ENCODE measurements at regions not wholly inside any gene's neighbourhood (a gene's known extent, or its start where the extent isn't known, plus 50 kb on each side); places are given as distances from the start of the nearest gene placed in this dataset.

DNA sequence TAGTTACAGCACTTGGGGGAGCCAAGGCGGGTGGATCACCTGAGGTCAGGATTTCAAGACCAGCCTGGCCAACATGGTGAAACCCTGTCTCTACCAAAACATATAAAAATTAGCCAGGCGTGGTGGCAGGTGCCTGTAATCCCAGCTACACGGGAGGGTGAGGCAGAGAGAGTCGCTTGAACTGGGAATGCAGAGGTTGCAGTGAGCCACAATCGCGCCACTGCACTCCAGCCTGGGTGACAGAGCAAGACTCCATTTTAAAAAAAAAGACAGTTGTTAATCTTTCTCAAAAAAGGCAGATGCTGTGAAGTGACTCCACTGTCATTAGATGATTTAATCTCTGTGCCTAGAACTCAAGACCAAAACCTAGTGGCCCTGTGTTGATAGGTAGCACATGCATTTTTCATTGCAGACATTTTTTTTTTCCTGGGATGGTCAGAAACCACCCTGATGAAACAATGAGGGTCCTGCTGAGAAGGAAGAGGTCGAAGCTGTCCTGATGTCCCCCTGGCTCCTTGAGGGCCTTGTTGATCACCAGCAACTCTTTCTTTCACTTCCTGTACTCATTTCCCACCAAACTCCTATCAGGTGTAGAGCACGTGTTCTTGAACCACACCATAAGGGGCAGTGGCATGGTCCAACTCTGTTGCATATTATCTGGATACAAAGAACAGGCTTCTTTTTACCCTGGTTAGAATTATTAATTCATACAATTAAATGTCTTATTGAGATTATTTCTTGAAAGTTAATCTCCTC lies 382.2 kb downstream of the ICE1 start:
- peaks cover 0 to 2% (median 0%) of the 10 kb centered on the region in 5 donors for H3K9me3 ChIP-seq (ENCODE audit: control insufficient read depth in 5 of 5, low read length in 5 of 5)
- no peak overlapping the region for H3K27ac ChIP-seq (ENCODE audit: low read depth, low read length)

DNA sequence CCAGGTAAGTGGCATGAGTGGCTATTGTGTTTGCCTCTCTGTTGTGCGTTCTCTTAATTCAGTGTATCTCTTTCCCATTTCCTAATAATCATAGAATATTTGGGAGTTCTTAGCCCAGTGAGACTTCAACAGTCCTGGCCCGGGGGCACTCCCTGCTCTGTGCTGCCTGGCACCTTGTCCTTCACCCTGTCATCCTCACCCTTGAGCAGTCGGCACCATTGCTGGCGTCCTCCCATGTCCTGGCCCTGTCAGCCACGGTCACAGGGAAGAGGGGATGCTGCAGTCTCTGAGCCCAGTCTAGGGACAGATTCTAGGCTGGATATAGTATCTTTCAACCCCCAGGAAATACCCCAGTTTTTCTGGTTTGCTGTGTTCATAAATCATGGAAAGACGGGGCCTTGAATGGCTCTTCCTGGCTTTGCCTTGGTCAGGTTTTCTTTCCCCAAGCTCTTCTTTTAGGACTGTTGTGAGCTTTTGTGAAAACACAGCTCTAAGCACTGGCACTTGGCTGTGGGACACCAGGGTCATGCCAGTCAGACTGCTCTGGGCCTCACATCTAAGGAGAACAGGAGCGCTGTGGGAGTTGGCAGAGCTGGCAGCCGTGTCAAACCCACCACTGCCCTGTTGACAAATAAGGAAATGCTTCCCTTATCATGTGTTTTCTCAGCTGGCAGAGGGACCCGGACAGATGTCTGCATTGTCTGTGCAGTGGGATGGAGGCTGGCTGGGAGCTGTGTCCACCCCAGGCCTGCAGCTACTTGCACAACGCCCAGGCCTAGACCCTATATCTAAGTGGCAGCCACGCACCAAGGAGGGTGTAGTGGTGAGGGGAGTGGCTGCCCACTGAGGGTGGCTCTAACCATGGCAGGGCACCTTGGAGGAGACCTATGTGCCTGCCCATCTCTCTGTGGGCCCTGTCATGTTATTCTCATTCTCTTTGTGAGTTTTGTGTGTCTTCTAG lies 378.6 kb downstream of the ICE1 start:
- no peak overlapping the region for H3K4me3 ChIP-seq (ENCODE audit: low read depth in 1 of 5, low read length in 5 of 5)
- H3K27me3 ChIP-seq (ENCODE audit: control insufficient read depth in 5 of 5, insufficient read depth in 4 of 5, low read length in 5 of 5), result no peaks in the 10 kb centered on the region
- H3K4me1 ChIP-seq (ENCODE audit: control insufficient read depth in 5 of 5, insufficient read depth in 5 of 5, low read length in 5 of 5), result no peaks in the 10 kb centered on the region
- H3K36me3 ChIP-seq (ENCODE audit: control insufficient read depth in 5 of 5, insufficient read depth in 5 of 5, low read length in 5 of 5), result no peaks in the 10 kb centered on the region
- H3K9ac ChIP-seq (ENCODE audit: low read length in 5 of 5), result no peak overlapping the region
- H3K9me3 ChIP-seq (ENCODE audit: control insufficient read depth in 5 of 5, low read length in 5 of 5), result peaks cover 0 to 2% (median 0%) of the 10 kb centered on the region in 5 donors
- no peak overlapping the region for H3K27ac ChIP-seq (ENCODE audit: low read depth, low read length)

More for the DNA sequence above, 382.2 kb downstream of the ICE1 start:
- H3K4me1 ChIP-seq (ENCODE audit: control insufficient read depth in 5 of 5, insufficient read depth in 5 of 5, low read length in 5 of 5), result no peaks in the 10 kb centered on the region
- no peak overlapping the region for H3K4me3 ChIP-seq (ENCODE audit: low read depth in 1 of 5, low read length in 5 of 5)
- H3K27me3 ChIP-seq (ENCODE audit: control insufficient read depth in 5 of 5, insufficient read depth in 4 of 5, low read length in 5 of 5), result no peaks in the 10 kb centered on the region
- no peak overlapping the region for H3K9ac ChIP-seq (ENCODE audit: low read length in 5 of 5)
- no peaks in the 10 kb centered on the region for H3K36me3 ChIP-seq (ENCODE audit: control insufficient read depth in 5 of 5, insufficient read depth in 5 of 5, low read length in 5 of 5)

DNA sequence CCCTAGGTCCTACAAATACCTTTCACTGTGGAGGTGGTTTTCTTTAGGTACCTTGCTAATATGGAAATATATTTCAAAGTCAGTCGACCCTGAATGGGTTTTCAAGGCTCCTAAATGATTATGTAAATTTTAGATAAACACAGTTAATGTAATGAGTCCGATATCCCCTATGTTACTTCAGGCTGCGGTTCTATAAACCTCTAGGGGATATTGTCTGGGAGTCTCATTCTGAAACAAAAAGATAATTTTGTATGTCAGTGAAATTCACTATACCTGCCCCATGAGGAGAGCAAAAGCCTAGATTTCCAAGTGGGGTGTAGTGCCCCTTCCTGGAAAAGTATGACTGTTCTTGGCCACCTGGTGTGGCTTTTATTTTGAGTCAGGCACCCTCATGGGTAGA lies 377.3 kb downstream of the ICE1 start:
- Histone ChIP-seq H3K4me1 (ENCODE audit: control insufficient read depth in 5 of 5, insufficient read depth in 5 of 5, low read length in 5 of 5) (no peaks in the 10 kb centered on the region), H3K27me3 (ENCODE audit: control insufficient read depth in 5 of 5, insufficient read depth in 4 of 5, low read length in 5 of 5) (no peaks in the 10 kb centered on the region), H3K4me3 (ENCODE audit: low read depth in 1 of 5, low read length in 5 of 5) (no peak overlapping the region), H3K27ac (ENCODE audit: low read depth, low read length) (no peak overlapping the region), H3K9ac (ENCODE audit: low read length in 5 of 5) (no peak overlapping the region), H3K36me3 (ENCODE audit: control insufficient read depth in 5 of 5, insufficient read depth in 5 of 5, low read length in 5 of 5) (no peaks in the 10 kb centered on the region), H3K9me3 (ENCODE audit: control insufficient read depth in 5 of 5, low read length in 5 of 5) (peaks cover 0 to 2% (median 0%) of the 10 kb centered on the region in 5 donors)

DNA sequence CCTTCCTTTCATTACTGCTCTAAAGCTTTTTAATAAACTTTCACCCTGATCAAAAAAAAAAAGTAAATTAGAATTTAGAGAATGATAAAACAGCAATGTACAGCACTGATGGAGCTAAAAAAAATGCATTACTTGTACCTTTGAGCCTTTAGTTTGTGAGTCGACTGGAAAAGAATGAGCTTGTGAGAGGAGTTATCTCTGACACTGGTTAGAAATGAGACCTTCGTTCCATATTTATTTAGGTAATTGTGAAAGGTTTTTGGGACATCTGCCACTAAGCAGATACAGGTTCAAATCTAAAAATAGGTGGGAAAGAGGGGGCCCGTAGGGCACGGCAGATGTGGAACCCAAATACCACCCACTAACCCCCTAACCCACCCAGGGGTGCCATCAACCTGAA lies 376.8 kb downstream of the ICE1 start:
- H3K9me3 ChIP-seq (ENCODE audit: control insufficient read depth in 5 of 5, low read length in 5 of 5), result peaks cover 0 to 2% (median 0%) of the 10 kb centered on the region in 5 donors
- no peak overlapping the region for H3K9ac ChIP-seq (ENCODE audit: low read length in 5 of 5)
- H3K36me3 ChIP-seq (ENCODE audit: control insufficient read depth in 5 of 5, insufficient read depth in 5 of 5, low read length in 5 of 5), result no peaks in the 10 kb centered on the region
- no peak overlapping the region for H3K27ac ChIP-seq (ENCODE audit: low read depth, low read length)
- no peaks in the 10 kb centered on the region for H3K4me1 ChIP-seq (ENCODE audit: control insufficient read depth in 5 of 5, insufficient read depth in 5 of 5, low read length in 5 of 5)
- H3K27me3 ChIP-seq (ENCODE audit: control insufficient read depth in 5 of 5, insufficient read depth in 4 of 5, low read length in 5 of 5), result no peaks in the 10 kb centered on the region
- H3K4me3 ChIP-seq (ENCODE audit: low read depth in 1 of 5, low read length in 5 of 5), result no peak overlapping the region

DNA sequence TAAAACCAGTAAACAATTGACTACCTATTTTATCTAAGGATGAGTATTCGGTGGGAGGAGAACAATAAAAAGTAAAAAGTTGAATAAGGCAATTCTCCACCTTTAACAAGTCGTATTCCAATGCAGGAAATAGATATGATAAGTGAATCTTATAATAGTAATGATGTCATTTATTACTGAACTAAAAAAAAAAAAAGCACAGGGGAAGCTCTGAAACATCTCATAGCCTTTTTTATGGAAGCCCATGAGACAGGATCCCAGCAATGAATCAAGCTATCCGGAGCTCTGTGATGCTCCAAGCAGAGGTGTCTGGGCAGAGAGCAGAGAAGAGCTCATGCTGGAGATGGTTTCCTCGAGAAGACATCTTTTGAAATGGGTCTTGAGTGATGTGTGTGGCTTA lies 376.0 kb downstream of the ICE1 start:
- Histone ChIP-seq H3K9ac (ENCODE audit: low read length in 5 of 5) (no peak overlapping the region), H3K36me3 (ENCODE audit: control insufficient read depth in 5 of 5, insufficient read depth in 5 of 5, low read length in 5 of 5) (no peaks in the 10 kb centered on the region), H3K27me3 (ENCODE audit: control insufficient read depth in 5 of 5, insufficient read depth in 4 of 5, low read length in 5 of 5) (no peaks in the 10 kb centered on the region), H3K27ac (ENCODE audit: low read depth, low read length) (no peak overlapping the region), H3K4me3 (ENCODE audit: low read depth in 1 of 5, low read length in 5 of 5) (no peak overlapping the region), H3K4me1 (ENCODE audit: control insufficient read depth in 5 of 5, insufficient read depth in 5 of 5, low read length in 5 of 5) (no peaks in the 10 kb centered on the region), H3K9me3 (ENCODE audit: control insufficient read depth in 5 of 5, low read length in 5 of 5) (peaks cover 0 to 2% (median 0%) of the 10 kb centered on the region in 5 donors)

DNA sequence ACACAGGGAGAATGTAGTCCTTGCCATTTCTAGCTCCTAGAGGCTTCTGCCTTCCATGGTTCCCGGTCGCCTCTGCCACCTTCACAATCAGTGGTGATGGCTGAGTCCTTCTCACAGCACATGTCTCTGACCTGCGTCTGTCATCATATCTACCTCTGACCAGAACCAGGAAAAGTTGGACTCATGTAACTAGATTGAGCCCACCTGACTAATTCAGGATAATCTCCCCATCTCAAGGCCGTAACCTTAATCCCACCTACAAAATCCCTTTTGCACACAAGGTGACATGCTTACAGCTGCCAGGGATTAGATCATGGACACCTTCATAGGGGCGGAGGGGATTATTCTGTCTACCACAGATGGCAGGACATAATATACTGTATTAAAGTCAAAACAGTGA lies 375.6 kb downstream of the ICE1 start:
- no peaks in the 10 kb centered on the region for H3K36me3 ChIP-seq (ENCODE audit: control insufficient read depth in 5 of 5, insufficient read depth in 5 of 5, low read length in 5 of 5)
- no peak overlapping the region for H3K4me3 ChIP-seq (ENCODE audit: low read depth in 1 of 5, low read length in 5 of 5)

DNA sequence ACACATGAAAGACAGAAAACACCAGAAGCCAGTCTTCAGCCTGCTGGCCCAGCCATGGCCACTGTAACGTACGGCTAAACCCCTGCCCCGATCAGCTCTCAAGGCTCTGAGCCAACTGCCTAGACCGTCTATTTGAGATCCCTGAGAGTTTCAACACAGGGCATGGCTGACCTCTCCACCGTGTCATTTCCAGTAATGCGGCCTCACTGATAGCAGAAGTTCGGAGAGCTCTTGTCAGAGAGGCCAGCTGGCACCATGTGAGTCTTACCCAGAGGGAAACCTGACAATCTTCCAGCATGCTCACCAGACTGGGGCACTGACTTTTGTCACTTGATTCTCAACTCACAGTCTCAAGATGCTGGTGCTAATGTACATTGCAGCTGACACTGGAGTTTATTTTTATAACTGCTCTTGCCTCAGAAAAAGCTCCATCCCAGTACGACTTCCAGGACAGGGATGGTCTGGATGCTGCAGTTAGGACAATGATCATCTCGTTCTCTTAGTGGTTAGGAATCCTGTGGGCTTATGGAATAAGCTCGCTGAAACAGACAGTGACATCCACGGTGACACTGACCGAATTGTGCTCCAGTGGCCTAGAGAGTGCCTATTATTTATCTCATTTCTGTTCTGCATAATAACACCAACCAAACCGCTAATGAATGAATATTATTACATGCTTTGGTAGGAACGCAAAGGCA lies 372.7 kb downstream of the ICE1 start:
- Histone ChIP-seq H3K9ac (ENCODE audit: low read length in 5 of 5) (no peak overlapping the region), H3K27me3 (ENCODE audit: control insufficient read depth in 5 of 5, insufficient read depth in 4 of 5, low read length in 5 of 5) (no peaks in the 10 kb centered on the region), H3K27ac (ENCODE audit: low read depth, low read length) (no peak overlapping the region), H3K4me3 (ENCODE audit: low read depth in 1 of 5, low read length in 5 of 5) (no peak overlapping the region), H3K36me3 (ENCODE audit: control insufficient read depth in 5 of 5, insufficient read depth in 5 of 5, low read length in 5 of 5) (no peaks in the 10 kb centered on the region), H3K9me3 (ENCODE audit: control insufficient read depth in 5 of 5, low read length in 5 of 5) (no peaks in the 10 kb centered on the region), H3K4me1 (ENCODE audit: control insufficient read depth in 5 of 5, insufficient read depth in 5 of 5, low read length in 5 of 5) (no peaks in the 10 kb centered on the region)

More for the DNA sequence above, 375.6 kb downstream of the ICE1 start:
- Histone ChIP-seq H3K27ac (ENCODE audit: low read depth, low read length) (no peak overlapping the region), H3K9me3 (ENCODE audit: control insufficient read depth in 5 of 5, low read length in 5 of 5) (peaks cover 0 to 2% (median 0%) of the 10 kb centered on the region in 5 donors), H3K27me3 (ENCODE audit: control insufficient read depth in 5 of 5, insufficient read depth in 4 of 5, low read length in 5 of 5) (no peaks in the 10 kb centered on the region), H3K4me1 (ENCODE audit: control insufficient read depth in 5 of 5, insufficient read depth in 5 of 5, low read length in 5 of 5) (no peaks in the 10 kb centered on the region), H3K9ac (ENCODE audit: low read length in 5 of 5) (no peak overlapping the region)

DNA sequence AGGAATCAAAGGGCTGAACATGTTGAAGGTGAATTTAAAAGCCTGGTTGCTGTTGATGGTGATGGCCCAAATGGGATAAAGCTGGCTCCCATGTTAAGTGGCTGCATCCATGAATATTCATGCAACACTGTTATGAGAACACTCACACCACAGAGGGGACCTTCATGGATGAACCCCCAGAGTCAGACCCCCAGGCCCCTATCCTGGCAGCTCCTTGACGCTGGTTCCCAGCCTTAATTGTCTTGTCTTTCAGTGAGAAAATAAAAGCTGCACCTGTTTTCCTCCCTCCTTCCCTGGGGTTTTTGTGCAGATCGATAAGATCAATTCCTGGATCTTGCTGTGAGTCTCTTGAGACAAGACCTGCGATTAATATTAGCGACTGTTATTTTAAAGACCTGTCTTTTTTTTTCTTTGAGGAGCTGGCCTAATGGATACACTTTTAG lies 371.7 kb downstream of the ICE1 start:
- H3K36me3 ChIP-seq (ENCODE audit: control insufficient read depth in 5 of 5, insufficient read depth in 5 of 5, low read length in 5 of 5), result no peaks in the 10 kb centered on the region
- H3K4me1 ChIP-seq (ENCODE audit: control insufficient read depth in 5 of 5, insufficient read depth in 5 of 5, low read length in 5 of 5), result no peaks in the 10 kb centered on the region
- H3K27ac ChIP-seq (ENCODE audit: low read depth, low read length), result no peak overlapping the region
- no peak overlapping the region for H3K4me3 ChIP-seq (ENCODE audit: low read depth in 1 of 5, low read length in 5 of 5)
- no peaks in the 10 kb centered on the region for H3K9me3 ChIP-seq (ENCODE audit: control insufficient read depth in 5 of 5, low read length in 5 of 5)
- H3K27me3 ChIP-seq (ENCODE audit: control insufficient read depth in 5 of 5, insufficient read depth in 4 of 5, low read length in 5 of 5), result no peaks in the 10 kb centered on the region
- no peak overlapping the region for H3K9ac ChIP-seq (ENCODE audit: low read length in 5 of 5)

DNA sequence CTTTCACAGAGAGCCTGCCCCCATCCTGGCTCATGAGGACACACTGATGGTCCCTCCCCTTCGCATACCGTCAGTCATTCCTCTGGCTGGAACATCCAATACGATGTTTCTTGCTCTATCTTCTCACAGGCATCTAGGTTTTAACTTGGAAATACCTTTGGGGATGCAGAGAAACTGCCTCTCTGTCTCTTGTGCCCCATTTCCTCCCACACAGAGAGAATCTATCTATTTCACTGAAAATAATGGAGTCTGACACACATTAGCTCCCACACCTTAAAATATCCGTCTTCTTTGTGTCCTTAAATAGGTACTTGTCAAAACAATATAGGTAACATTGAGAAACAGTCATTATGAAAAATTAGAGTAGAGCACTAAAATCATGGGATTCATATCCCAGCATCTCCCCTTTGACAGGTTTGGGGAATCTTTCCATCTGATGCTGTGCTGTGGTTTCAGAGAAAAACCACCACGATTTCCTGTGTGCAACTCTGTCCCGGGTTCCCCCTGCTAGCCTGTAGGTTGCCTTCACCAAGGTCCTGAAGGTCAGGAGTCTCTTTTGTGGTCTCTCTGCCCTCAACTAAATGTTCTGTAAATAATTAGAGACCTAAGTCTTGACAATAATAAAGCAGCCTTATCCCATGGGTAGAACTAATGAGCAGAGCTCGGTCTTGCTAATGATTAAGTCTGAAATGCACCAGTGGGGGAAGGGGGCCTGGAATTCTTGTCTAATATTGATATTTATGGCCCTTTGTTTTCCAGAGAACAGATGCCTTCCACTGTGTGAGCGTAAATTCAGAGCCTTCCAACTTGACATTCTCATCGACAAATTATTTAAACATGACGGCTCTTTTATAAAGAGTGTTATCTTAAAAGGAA lies 371.0 kb downstream of the ICE1 start:
- Histone ChIP-seq H3K9ac (ENCODE audit: low read length in 5 of 5) (no peak overlapping the region), H3K4me1 (ENCODE audit: control insufficient read depth in 5 of 5, insufficient read depth in 5 of 5, low read length in 5 of 5) (no peaks in the 10 kb centered on the region)

More for the DNA sequence above, 371.0 kb downstream of the ICE1 start:
- H3K9me3 ChIP-seq (ENCODE audit: control insufficient read depth in 5 of 5, low read length in 5 of 5), result no peaks in the 10 kb centered on the region
- H3K27ac ChIP-seq (ENCODE audit: low read depth, low read length), result no peak overlapping the region
- no peaks in the 10 kb centered on the region for H3K36me3 ChIP-seq (ENCODE audit: control insufficient read depth in 5 of 5, insufficient read depth in 5 of 5, low read length in 5 of 5)
- H3K27me3 ChIP-seq (ENCODE audit: control insufficient read depth in 5 of 5, insufficient read depth in 4 of 5, low read length in 5 of 5), result no peaks in the 10 kb centered on the region
- H3K4me3 ChIP-seq (ENCODE audit: low read depth in 1 of 5, low read length in 5 of 5), result no peak overlapping the region

All from subcutaneous abdominal adipose tissue (tissue), 5 donors.